HG03095 (cell line): ENCODE measurements at regions not wholly inside any gene's neighbourhood (a gene's known extent, or its start where the extent isn't known, plus 50 kb on each side); places are given as distances from the start of the nearest gene placed in this dataset.

ENCODE experiments used
- ATAC-seq: cut with Tn5 transposase; IDR thresholded peaks from one replicate; pipeline ENCODE4 v1.9.1; 2021; ENCODE audit warnings: moderate library complexity; ENCODE audit not compliant: unreplicated experiment

DNA sequence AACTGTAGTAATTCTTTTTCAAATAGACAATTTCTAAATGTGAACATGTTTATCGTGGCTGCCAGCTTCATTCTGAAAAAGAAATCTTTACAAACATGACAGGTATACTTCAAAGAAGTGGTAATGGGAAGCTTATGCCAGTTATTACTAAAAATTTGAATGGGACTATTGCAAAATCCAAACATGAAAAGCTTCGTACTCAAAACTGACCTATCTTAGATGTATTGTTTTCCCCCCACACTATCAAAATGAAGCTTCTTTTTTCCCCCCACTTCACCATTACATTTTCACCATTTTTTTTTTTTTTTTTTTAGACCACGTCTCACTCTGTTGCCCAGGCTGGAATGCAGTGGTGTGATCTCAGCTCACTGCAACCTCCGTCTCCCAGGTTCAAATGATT, 50.4 kb upstream of the SERTAD2 start:
- ATAC-seq = no peak

- ATAC-seq = no peak
Observed at GRCh38 chr2:64704996-64705395, 51.3 kb upstream of the SERTAD2 start.

- no peak for ATAC-seq
Observed at GRCh38 chr2:64707276-64707675, 53.6 kb upstream of the SERTAD2 start.

GRCh38 chr2:64708829-64709228, 55.1 kb upstream of the SERTAD2 start:
- no peak for ATAC-seq

- no peak for ATAC-seq
Observed at GRCh38 chr2:64711252-64711800, 57.6 kb upstream of the SERTAD2 start.

DNA sequence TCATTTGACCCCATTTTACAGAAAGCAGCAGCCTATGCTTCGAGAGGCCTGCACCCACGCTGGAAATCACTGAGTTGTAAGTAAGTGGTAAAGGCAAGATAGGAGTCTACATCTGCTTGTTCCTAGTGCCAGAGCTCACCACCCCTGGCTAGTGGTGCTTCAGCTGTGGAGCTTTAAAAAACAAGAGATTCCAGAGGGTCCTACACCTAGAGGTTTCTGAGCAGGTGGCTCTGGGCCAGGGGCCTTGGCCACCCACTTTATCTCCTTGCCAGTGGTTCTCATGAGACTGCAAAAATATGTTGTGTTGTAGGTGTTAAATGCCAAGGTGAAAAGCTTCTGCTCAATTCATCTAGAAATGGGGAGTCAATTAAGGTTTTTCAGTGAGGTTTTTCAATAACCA, 60.0 kb upstream of the SERTAD2 start:
- ATAC-seq = no peak

DNA sequence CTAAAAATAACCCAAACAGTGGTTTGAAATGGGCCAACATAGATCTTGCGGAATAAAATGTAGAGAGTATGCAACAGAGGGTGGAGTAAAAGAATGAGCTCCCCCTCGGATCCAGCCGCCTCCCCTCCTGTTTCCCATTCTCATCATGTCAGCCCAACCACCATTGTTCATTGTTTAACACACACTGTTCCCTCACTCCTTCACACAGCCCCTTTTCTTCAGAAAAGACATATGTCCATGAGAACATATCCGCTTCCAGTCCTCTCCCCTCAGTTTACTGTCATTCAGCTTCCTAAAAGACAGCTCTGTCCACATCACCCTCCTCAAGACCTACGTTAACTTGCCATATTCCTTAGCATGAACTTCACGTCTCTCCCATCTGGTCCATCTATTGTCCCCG, 62.9 kb upstream of the SERTAD2 start:
- ATAC-seq = no peak

- no peak for ATAC-seq
Observed at GRCh38 chr2:64718250-64718885, 64.7 kb upstream of the SERTAD2 start.

GRCh38 chr2:64720535-64721319, 67.0 kb upstream of the SERTAD2 start:
- no peak for ATAC-seq

DNA sequence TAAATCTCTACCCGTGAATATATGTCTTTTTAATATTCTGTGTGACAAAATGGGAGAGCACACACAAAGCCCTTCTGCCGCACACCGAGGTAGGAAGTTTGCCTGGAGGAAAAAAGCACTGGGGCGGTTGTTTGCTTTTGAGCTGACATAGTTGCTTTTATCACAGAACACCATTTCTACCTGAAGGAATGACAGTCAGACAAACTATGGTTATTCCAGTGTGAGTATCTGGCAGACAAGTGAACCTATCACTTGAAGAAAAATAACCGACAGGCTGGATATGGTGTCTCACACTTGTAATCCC, 67.6 kb upstream of the SERTAD2 start:
- ATAC-seq = no peak

DNA sequence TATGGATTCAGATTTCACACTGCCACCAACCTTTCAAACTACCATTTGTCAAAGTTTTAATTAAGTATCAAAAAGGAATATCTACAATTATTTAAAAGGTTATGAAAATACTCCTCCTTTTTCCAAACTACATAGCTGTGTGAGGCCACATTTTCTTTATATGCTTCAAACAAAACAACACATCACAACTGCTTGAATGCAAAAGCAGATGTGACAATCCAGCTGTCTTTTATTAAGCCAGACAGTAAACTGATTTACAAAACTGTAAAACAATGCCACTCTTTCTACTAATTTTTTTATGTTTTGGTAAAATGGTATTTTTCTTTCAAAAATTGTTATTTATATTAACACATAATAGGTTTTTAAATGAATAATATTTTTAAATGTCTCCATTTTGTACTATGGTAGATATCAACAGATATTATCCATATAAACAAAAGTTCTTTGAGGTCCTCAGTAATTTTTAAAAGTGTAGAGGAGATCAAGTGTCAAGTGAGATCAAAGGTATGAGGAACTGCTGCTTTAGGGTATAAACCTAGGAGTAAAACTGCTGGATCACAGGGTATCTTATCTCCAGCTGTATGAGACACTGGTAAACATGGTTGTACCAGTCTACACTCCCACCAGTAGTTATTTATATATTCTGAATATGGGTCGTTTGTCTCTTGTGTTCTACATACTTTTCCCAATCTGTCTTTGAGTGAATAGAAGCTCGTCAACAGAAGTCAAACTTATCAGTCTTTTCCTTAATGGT, 68.8 kb upstream of the SERTAD2 start:
- no peak for ATAC-seq

GRCh38 chr2:64727013-64727767, 73.5 kb upstream of the SERTAD2 start:
- ATAC-seq = peak; percentile 85

GRCh38 chr2:64727843-64728463, 74.2 kb upstream of the SERTAD2 start:
- no peak for ATAC-seq

DNA sequence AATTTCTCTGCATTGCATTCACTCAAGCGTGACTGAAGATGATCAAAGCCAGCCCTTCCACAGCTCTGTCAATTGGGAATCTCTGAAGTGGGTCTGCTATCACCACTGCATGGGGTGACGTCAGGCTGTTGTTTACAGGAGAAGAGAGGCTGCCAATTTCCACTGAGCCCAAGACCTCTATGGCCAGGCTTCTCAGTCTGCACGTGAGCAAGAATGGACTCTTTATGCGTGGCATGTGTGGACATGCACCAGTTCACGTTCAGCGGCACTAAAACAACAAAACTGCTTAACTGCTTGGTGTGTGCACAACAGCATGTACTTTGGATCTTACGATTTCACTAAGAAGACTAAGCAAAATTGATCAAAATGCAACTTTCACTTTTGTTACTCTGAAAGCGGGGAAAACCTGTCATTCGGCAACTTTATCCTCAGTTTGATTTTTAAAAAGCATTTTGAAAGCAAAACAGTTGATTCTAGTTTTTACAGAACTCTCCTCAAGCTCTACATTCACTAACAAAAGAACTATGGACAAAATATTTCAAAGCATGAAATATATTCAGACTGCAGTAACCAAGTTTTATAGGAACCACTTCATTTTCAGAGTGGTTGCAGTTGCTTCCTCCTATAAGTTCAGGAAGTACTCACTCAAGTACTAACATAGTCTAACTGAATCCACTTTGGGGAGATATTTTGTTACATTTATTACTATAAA, 77.0 kb upstream of the SERTAD2 start:
- ATAC-seq = no peak

- ATAC-seq = no peak
Observed at GRCh38 chr2:64731263-64731643, 77.5 kb upstream of the SERTAD2 start.

- no peak for ATAC-seq
Observed at GRCh38 chr2:64731746-64732145, 78.0 kb upstream of the SERTAD2 start.

- no peak for ATAC-seq
Observed at GRCh38 chr2:64732146-64732545, 78.4 kb upstream of the SERTAD2 start.

DNA sequence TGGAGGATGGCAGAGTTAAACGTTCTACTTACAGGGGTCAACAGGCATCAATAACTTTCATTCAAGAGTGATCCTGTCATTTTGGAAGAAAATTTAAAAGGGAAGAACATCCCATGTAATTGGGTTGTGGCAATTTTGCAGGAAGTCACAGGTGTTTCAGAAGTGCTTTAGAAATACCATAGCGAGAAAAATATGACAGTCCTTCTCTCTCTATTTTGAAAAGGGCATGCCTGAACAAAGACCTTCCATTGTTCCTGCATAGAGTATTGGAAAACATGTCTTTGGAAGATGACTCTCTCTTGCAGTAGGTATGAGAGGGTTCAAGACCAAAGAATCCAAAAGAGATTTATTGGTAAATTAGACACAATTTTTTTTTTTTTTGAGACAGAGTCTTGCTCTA, 81.8 kb upstream of the SERTAD2 start:
- no peak for ATAC-seq

GRCh38 chr2:64737547-64737946, 83.8 kb upstream of the SERTAD2 start:
- no peak for ATAC-seq

GRCh38 chr2:64738026-64738425, 84.3 kb upstream of the SERTAD2 start:
- peak; percentile 62 for ATAC-seq
